HepG2 (cell line): ENCODE measurements at regions not wholly inside any gene's neighbourhood (a gene's known extent, or its start where the extent isn't known, plus 50 kb on each side); places are given as distances from the start of the nearest gene placed in this dataset.

Source experiments
- ATAC-seq: fragments of 200-7000 bp; cut with Tn5 transposase; 3 replicates; pipeline ENCODE4 v1.9.1; 2020; ENCODE audit warnings: mild to moderate bottlenecking, moderate library complexity
- BruUV-seq: library from RNA; stranded (reverse); fragments of 400-500 nt; replicated peaks from 2 replicates; lab custom pipeline; 2021; lab: Mats Ljungman, UMichigan
- CTCF ChIA-PET: fragments of 300-600 bp; formaldehyde crosslinking; extraction: SDS; loops from one replicate; lab custom pipeline; 2021; ENCODE audit warnings: low total read pairs, inconsistent platforms, low intra/inter-chr PET ratio; lab: Yijun Ruan, JAX
- POLR2A ChIA-PET: fragments of 350-600 bp; sonication (Branson Sonifier 250); formaldehyde crosslinking; loops from one replicate; lab custom pipeline; 2020; ENCODE audit warnings: antibody characterized with exemption, inconsistent platforms; lab: Yijun Ruan, JAX
- DNase-seq: peaks from one replicate; pipeline ENCODE4 v3.0.0-alpha.2; 2015; ENCODE audit warnings: low spot score
- FAIRE-seq: peaks from 3 replicates; lab custom pipeline; 2011; peaks lifted over from hg19 to GRCh38; lab: Jason Lieb, UNC
- H2AFZ ChIP-seq: one replicate; pipeline ENCODE4 v1.6.1; 2011; ENCODE audit warnings: low read length, inconsistent platforms
- H3K27ac ChIP-seq: fragments of 300-600 bp; 3 replicates; pipeline ENCODE4 v1.8.0; 2011; ENCODE audit warnings: mixed run types, mild to moderate bottlenecking, mixed read lengths, low read length, inconsistent platforms; ENCODE audit not compliant: insufficient read depth; ENCODE audit errors: extremely low read length
- H3K27me3 ChIP-seq, 2 experiments: fragments of 200-600 bp in 1 of 2; 2 replicates in 1 of 2; 3 replicates in 1 of 2; pipeline versions ENCODE4 v1.6.0 to v1.8.0; 2011; ENCODE audit warnings: low read length in 2 of 2, mild to moderate bottlenecking in 2 of 2, moderate library complexity in 2 of 2, inconsistent platforms in 1 of 2; ENCODE audit not compliant: insufficient read depth in 2 of 2, control insufficient read depth in 1 of 2
- H3K36me3 ChIP-seq, 2 experiments: fragments of 200-600 bp in 1 of 2; replicated peaks in 1 of 2; 2 replicates in 1 of 2; 3 replicates in 1 of 2; pipeline versions ENCODE4 v1.5.1 to v1.8.0; 2011; ENCODE audit warnings: low read length in 2 of 2, inconsistent platforms in 1 of 2; ENCODE audit not compliant: insufficient read depth in 2 of 2, control insufficient read depth in 1 of 2
- H3K4me1 ChIP-seq: 2 replicates; pipeline ENCODE4 v1.5.1; 2012; ENCODE audit warnings: low read length, inconsistent platforms; ENCODE audit not compliant: insufficient read depth
- H3K4me2 ChIP-seq: 2 replicates; pipeline ENCODE4 v1.6.0; 2011; ENCODE audit warnings: low read depth, low read length, inconsistent platforms
- H3K4me3 ChIP-seq, 3 experiments: fragments of 200-600 bp in 1 of 3; sonication (generic), shearing (Covaris generic) in 1 of 3; replicated peaks in 1 of 3; 2 replicates each; pipeline ENCODE4 v1.5.1; 2011 to 2016; ENCODE audit warnings: low read length in 3 of 3, inconsistent platforms in 2 of 3, low read depth in 2 of 3, mild to moderate bottlenecking in 2 of 3, control low read depth in 1 of 3, mixed read lengths in 1 of 3; ENCODE audit not compliant: insufficient read depth in 1 of 3
- H3K79me2 ChIP-seq: one replicate; pipeline ENCODE4 v1.6.1; 2011; ENCODE audit warnings: low read length, inconsistent platforms; ENCODE audit not compliant: insufficient read depth
- H3K9ac ChIP-seq: 2 replicates; pipeline ENCODE4 v1.6.0; 2011; ENCODE audit warnings: mild to moderate bottlenecking, low read depth, low read length, inconsistent platforms; ENCODE audit not compliant: insufficient read depth
- H3K9me3 ChIP-seq: 2 replicates; pipeline ENCODE4 v1.5.1; 2012; ENCODE audit warnings: mild to moderate bottlenecking, low read length
- H4K20me1 ChIP-seq: 2 replicates; pipeline ENCODE4 v1.6.0; 2011; ENCODE audit warnings: inconsistent platforms, mild to moderate bottlenecking, low read length, moderate library complexity; ENCODE audit not compliant: insufficient read depth
- HOXA5 ChIP-seq: sonication (generic); formaldehyde crosslinking; IDR thresholded peaks from 2 replicates; pipeline ENCODE4 v1.4.0; 2020; ENCODE audit warnings: missing genetic modification reagents
- KDM1A ChIP-seq: IDR thresholded peaks from 2 replicates; pipeline ENCODE4 v1.6.1; 2016; ENCODE audit warnings: missing compliant biosample characterization
- MAF1 ChIP-seq: sonication (generic); formaldehyde crosslinking; IDR thresholded peaks from 2 replicates; pipeline ENCODE4 v1.5.0; 2020; ENCODE audit warnings: missing genetic modification reagents, borderline replicate concordance
- PPARG ChIP-seq: conservative IDR thresholded peaks from 2 replicates; pipeline ENCODE4 v1.6.1; 2016; ENCODE audit warnings: missing biosample characterization, missing genetic modification reagents
- TGIF2 ChIP-seq: IDR thresholded peaks from 2 replicates; pipeline ENCODE4 v1.6.1; 2016; ENCODE audit warnings: control low read depth, missing compliant biosample characterization
- ZNF143 ChIP-seq: sonication (generic); formaldehyde crosslinking; IDR thresholded peaks from 2 replicates; pipeline ENCODE4 v1.4.0; 2020; ENCODE audit warnings: missing genetic modification reagents
- WGBS: methylation state at CpG from one replicate; pipeline ENCODE4 v1.1.6; 2017; ENCODE audit warnings: low lambda C conversion rate; 5-methylcytosine and 5-hydroxymethylcytosine counted together
- in situ Hi-C: cut with HindIII; loops from 2 replicates; pipeline ENCODE4 v1.10.0; 2017; ENCODE audit warnings: low pct_unique_long_range_greater_than_20kb; ENCODE audit not compliant: extremely low pct_ligation_motif_present
- intact Hi-C: fragments of 100-400 bp; cut with micrococcal nuclease; formaldehyde crosslinking; loops from one replicate; pipeline ENCODE4 v1.10.0; 2022; ENCODE audit not compliant: unreplicated experiment
- TF ChIP-seq, protein P1 (sequence below): sonication (generic); formaldehyde crosslinking; IDR thresholded peaks from 2 replicates; pipeline ENCODE4 v1.8.0; 2022; ENCODE audit warnings: mild to moderate bottlenecking, missing genetic modification reagents, moderate library complexity
- TF ChIP-seq, protein P2 (sequence below): sonication (generic); formaldehyde crosslinking; IDR thresholded peaks from 2 replicates; pipeline ENCODE4 v1.5.0; 2020; ENCODE audit warnings: missing genetic modification reagents

DNA sequence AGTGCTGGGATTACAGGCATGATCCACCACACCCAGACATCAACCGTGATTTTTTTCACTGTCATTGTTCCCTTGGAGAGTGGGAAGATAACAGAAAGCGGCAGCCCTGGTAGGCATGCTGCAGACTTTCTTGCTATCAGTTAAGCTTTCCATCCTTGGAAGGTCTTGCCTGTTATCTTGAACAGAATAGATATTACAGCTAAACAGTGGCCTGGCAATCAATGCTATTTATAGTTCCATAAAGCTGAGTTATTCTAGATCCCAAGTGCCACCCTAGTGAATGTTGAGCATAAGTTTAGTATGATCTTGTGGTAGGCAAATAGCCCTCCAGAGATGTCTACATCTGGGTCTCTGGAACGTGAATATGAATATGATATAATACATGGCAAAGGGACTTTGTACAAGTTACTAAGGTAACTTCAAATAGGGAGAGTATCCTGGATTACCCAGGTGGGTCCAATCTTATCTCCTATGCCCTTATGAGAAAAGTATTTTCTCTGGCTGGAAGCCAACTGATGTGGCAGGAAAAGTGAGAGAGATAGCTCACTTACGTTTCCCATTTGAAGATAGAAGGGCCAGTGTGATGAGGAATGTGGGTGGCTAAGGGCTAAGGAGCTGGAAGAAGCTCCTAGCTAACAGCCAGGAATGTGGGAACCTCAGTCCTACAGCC, 609.1 kb upstream of the IGFBP3 start:
- intact Hi-C loops (no loop called here), in situ Hi-C loops (no loop called here)
- H3K27me3 ChIP-seq: no peaks in the 10 kb centered on the region
- H3K79me2 ChIP-seq: no peaks in the 10 kb centered on the region
- H3K36me3 ChIP-seq: no peaks in the 10 kb centered on the region
- no peaks in the 10 kb centered on the region for H4K20me1 ChIP-seq
- no peak overlapping the region for H3K4me2 ChIP-seq
- ChIA-PET CTCF (no interaction called here), POLR2A (no interaction called here)
- TF ChIP-seq, protein P1, sequence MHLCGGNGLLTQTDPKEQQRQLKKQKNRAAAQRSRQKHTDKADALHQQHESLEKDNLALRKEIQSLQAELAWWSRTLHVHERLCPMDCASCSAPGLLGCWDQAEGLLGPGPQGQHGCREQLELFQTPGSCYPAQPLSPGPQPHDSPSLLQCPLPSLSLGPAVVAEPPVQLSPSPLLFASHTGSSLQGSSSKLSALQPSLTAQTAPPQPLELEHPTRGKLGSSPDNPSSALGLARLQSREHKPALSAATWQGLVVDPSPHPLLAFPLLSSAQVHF: no peak
- TF ChIP-seq TGIF2 (CRISPR knock-in tag): no peak
- no peak for TF ChIP-seq KDM1A
- TF ChIP-seq HOXA5 (CRISPR knock-in tag): no peak
- TF ChIP-seq MAF1: no peak
- TF ChIP-seq ZNF143 (CRISPR knock-in tag): no peak
- H3K27ac ChIP-seq: no peak overlapping the region
- no peaks in the 10 kb centered on the region for H3K4me1 ChIP-seq
- no peak for ATAC-seq
- no TSS peak for BruUV-seq
- H3K9me3 ChIP-seq: peaks cover 15% of the 10 kb centered on the region; the same call in 1 of the 2 replicates
- no peak overlapping the region for H3K4me3 ChIP-seq
- 13% methylated on average over 4 of the region's 4 CpGs for WGBS
- DNase-seq: no peak
- no peak overlapping the region for H2AFZ ChIP-seq
- no peak overlapping the region for H3K9ac ChIP-seq
- no peak for FAIRE-seq

DNA sequence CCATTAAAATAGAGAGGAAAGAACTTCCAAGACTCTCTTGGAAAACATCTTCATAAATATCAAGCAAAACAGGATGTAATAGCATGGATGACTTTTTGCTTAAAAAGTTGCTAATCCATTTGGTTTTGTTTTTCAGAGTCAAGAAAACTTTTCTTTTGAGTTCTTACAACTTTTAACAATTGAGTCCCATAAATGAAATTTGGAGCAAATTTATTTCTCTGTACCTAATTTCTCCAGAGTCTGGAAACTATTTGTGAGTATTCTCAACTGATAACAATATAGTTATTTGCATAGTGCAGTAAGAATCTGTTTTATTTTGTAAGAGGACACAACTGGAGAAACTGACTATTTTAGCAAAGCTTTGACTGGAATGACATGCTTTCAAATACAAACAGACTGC, 606.3 kb upstream of the IGFBP3 start:
- ChIA-PET POLR2A (no interaction called here), CTCF (no interaction called here)
- Histone ChIP-seq H3K27me3 (no peaks in the 10 kb centered on the region), H3K79me2 (no peaks in the 10 kb centered on the region), H3K9me3 (peaks cover 15% of the 10 kb centered on the region; the same call in 1 of the 2 replicates), H3K4me1 (no peaks in the 10 kb centered on the region), H3K4me3 (no peak overlapping the region), H3K27ac (no peak overlapping the region), H4K20me1 (no peaks in the 10 kb centered on the region), H2AFZ (no peak overlapping the region), H3K36me3 (no peaks in the 10 kb centered on the region), H3K9ac (no peak overlapping the region), H3K4me2 (no peak overlapping the region)
- in situ Hi-C loops (no loop called here), intact Hi-C loops (no loop called here)
- ATAC-seq (no peak), DNase-seq (no peak), FAIRE-seq (no peak)
- no TSS peak for BruUV-seq
- TF ChIP-seq, protein P2, sequence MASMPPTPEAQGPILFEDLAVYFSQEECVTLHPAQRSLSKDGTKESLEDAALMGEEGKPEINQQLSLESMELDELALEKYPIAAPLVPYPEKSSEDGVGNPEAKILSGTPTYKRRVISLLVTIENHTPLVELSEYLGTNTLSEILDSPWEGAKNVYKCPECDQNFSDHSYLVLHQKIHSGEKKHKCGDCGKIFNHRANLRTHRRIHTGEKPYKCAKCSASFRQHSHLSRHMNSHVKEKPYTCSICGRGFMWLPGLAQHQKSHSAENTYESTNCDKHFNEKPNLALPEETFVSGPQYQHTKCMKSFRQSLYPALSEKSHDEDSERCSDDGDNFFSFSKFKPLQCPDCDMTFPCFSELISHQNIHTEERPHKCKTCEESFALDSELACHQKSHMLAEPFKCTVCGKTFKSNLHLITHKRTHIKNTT (CRISPR knock-in tag): no peak
- no peak for TF ChIP-seq PPARG (CRISPR knock-in tag)
